HL-60 (cell line): ENCODE measurements at regions not wholly inside any gene's neighbourhood (a gene's known extent, or its start where the extent isn't known, plus 50 kb on each side); places are given as distances from the start of the nearest gene placed in this dataset.

Experiments used
- POLR2AphosphoS5 ChIP-seq: IDR thresholded peaks from 2 replicates; pipeline ENCODE4 v1.6.1; 2012; ENCODE audit warnings: low read depth
- REST ChIP-seq: IDR thresholded peaks from 2 replicates; pipeline ENCODE4 v1.6.1; 2012; ENCODE audit warnings: low read depth; ENCODE audit not compliant: insufficient replicate concordance
- TF ChIP-seq, protein P1 (sequence below): IDR thresholded peaks from one replicate; pipeline ENCODE4 v1.5.1; 2011; ENCODE audit warnings: low read length, control low read depth, inconsistent platforms; ENCODE audit not compliant: insufficient read depth

GRCh38 chr10:20355011-20355410, 538.8 kb downstream of the PLXDC2 start:
- TF ChIP-seq POLR2AphosphoS5 (no peak), REST (no peak)
- TF ChIP-seq, protein P1, sequence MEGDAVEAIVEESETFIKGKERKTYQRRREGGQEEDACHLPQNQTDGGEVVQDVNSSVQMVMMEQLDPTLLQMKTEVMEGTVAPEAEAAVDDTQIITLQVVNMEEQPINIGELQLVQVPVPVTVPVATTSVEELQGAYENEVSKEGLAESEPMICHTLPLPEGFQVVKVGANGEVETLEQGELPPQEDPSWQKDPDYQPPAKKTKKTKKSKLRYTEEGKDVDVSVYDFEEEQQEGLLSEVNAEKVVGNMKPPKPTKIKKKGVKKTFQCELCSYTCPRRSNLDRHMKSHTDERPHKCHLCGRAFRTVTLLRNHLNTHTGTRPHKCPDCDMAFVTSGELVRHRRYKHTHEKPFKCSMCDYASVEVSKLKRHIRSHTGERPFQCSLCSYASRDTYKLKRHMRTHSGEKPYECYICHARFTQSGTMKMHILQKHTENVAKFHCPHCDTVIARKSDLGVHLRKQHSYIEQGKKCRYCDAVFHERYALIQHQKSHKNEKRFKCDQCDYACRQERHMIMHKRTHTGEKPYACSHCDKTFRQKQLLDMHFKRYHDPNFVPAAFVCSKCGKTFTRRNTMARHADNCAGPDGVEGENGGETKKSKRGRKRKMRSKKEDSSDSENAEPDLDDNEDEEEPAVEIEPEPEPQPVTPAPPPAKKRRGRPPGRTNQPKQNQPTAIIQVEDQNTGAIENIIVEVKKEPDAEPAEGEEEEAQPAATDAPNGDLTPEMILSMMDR, result no peak
